NCI-H345 (cell line): ENCODE measurements at regions not wholly inside any gene's neighbourhood (a gene's known extent, or its start where the extent isn't known, plus 50 kb on each side); places are given as distances from the start of the nearest gene placed in this dataset.
"Not testable (repeated sequence)": the region's sequence is repeated elsewhere in the genome, so short reads cannot be mapped to it uniquely, and the experiment has no call there.

Experiments used
- DNase-seq: peaks from one replicate; lab custom pipeline; 2025; lab: John Stamatoyannopoulos, UW

GRCh38 chr1:90864681-90865080, 147.6 kb upstream of the BARHL2 start:
- DNase-seq, result no peak

DNA sequence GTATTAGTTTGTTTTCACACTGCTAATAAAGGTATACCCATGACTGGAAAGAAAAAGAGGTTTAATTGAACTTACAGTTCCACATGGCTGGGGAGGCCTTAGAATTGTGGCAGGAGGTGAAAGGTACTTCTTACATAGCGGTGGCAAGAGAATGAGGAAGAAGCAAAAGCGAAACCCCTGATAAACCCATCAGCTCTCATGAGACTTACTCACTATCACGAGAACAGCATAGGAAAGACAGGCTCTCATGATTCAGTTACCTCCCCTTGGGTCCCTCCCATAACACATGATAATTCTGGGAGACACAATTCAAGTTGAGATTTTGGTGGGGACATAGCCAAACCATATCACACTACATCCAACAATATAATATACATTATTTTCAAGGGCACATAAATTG, 145.7 kb upstream of the BARHL2 start:
- no peak for DNase-seq

DNA sequence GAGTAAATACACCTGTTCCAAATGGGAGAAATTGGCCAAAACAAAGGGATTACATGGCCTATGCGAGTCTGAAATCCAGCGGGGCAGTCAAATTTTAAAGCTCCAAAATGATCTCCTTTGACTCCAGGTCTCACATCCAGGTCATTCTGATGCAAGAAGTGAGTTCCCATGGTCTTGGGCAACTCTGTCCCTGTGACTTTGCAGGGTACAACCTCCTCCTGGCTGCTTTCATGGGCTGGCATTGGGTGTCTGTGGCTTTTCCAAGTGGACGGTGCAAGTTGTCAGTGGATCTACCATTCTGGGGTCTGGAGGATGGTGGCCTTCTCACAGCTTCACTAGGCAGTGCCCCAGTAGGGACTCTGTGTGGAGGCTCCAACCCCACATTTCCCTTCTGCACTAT, 144.3 kb upstream of the BARHL2 start:
- not testable (repeated sequence) for DNase-seq

GRCh38 chr1:90856463-90857007, 139.4 kb upstream of the BARHL2 start:
- no peak for DNase-seq

DNA sequence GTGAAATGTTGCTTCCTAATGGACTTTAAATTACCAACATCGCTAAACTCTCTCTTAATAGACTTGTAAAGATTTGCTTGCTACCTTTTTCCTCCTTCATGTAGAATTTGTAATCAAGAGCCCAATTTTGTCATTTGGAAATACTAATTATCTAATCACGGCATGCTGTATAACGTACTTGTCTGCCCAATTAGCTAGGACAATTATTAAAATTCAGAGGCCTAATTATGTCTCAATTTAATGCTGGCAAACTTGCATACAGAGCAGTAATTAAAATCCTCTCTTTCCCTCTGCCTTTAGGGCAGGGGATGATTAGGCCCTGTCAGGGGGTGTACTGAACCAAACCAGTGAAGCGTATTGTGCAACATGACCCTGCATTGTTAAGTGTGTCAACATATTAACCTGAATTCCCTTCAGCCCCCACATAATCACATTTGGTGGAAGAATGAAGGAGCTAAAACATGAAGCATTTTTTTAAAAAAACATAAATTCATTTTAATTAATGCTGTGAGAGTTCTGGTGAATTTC, 137.4 kb upstream of the BARHL2 start:
- no peak for DNase-seq

GRCh38 chr1:90851711-90852050, 134.6 kb upstream of the BARHL2 start:
- no peak for DNase-seq

GRCh38 chr1:90850898-90851710, 134.0 kb upstream of the BARHL2 start:
- peak; percentile 87 for DNase-seq

GRCh38 chr1:90850181-90850897, 133.2 kb upstream of the BARHL2 start:
- no peak for DNase-seq

GRCh38 chr1:90841473-90841872, 124.4 kb upstream of the BARHL2 start:
- no peak for DNase-seq

DNA sequence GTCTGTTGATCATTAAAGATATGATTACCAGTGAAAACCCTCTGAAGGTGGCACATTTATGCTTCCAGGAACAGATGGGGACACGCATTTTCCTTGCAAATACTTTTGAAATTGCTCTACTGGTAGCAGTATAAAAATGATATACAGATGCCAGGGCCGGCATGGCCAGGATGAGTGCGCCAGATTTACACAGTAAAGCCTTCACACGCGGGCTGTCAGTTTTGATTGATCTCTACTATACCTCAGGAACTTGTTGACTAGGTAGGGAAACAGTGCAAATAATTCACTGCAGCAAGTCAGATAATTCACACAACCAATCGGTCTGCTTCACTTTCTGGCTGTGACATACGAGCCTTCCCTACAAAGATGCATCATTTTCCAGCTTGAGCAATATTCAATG, 123.2 kb upstream of the BARHL2 start:
- DNase-seq, result no peak

GRCh38 chr1:90839323-90839722, 122.2 kb upstream of the BARHL2 start:
- no peak for DNase-seq

DNA sequence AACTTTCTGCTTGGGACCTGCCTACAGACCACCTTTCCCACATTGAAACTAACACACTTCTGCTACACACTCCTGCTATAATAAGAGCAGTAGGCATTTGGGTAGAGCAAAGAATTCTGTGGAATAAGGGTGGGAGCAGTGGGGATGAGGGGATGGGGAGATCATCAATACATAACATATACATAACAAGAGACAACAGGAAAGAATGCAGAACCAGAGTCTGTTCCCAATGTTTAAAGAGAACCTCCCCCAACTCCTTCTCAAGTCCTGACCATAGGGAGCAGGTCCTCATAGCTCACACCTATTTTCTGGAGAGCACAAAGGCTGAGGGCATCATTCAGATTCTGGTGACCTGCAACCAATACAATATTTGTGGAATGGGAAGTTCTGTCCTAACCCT, 121.6 kb upstream of the BARHL2 start:
- DNase-seq, result no peak

- DNase-seq, result no peak
Measured at GRCh38 chr1:90837420-90837819, 120.3 kb upstream of the BARHL2 start.

DNA sequence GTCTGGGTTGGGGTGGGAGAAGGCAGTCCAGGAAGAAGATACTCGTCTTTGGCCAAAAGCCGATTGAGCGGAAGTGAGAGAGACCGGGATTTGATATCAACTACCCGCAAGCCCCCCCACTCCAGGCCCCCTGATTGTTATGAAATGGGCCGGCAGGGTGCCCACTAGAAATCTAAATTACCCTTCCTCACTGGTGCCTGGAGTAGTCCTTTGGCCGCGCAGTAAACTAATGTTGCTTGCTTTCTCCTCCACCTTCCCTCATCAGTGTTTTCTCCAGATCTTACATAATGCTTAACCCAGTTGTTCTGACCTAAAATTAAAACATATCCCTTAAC, 119.2 kb upstream of the BARHL2 start:
- DNase-seq, result no peak

GRCh38 chr1:90835661-90836344, 118.7 kb upstream of the BARHL2 start:
- no peak for DNase-seq

GRCh38 chr1:90834886-90835660, 118.0 kb upstream of the BARHL2 start:
- DNase-seq, result no peak

- no peak for DNase-seq
Measured at GRCh38 chr1:90834354-90834885, 117.3 kb upstream of the BARHL2 start.

GRCh38 chr1:90833466-90834110, 116.5 kb upstream of the BARHL2 start:
- no peak for DNase-seq

DNA sequence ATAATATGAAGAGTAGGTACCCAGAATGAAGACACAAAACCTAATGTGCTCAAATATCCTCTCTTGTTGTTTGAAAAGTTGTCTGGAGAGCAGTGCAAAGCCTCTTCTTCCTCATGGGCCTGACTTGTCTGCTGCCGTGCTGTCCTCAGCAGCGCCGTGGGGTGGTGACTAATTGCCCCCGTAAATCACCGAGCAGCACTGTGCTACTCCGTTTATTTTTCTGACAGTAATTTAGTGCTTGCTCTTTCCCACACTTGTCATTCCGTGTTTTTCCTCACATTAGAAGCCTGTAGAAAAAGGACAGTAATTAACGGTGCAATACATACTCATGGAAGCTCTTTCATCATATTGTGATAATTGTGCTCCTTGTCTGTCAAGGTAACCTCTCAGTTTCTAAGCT, 114.8 kb upstream of the BARHL2 start:
- no peak for DNase-seq

- DNase-seq, result no peak
Measured at GRCh38 chr1:90826834-90827233, 109.7 kb upstream of the BARHL2 start.

- DNase-seq, result no peak
Measured at GRCh38 chr1:90826024-90826423, 108.9 kb upstream of the BARHL2 start.
